ENCODE measurements at regions not wholly inside any gene's neighbourhood (a gene's known extent, or its start where the extent isn't known, plus 50 kb on each side); places are given as distances from the start of the nearest gene placed in this dataset.

- TF ChIP-seq PATZ1 (CRISPR knock-in tag; IDR thresholded peaks at IDR 0.05; ENCODE audit: borderline replicate concordance) = no peak
- TF ChIP-seq ZFP3 (CRISPR knock-in tag; IDR thresholded peaks at IDR 0.05) = no peak
- TF ChIP-seq ZNF70 (CRISPR knock-in tag; IDR thresholded peaks at IDR 0.05) = no peak
- TF ChIP-seq ZNF565 (CRISPR knock-in tag; conservative IDR thresholded peaks at IDR 0.05; ENCODE audit: low read depth) = no peak
- TF ChIP-seq POU6F1 (CRISPR knock-in tag; IDR thresholded peaks at IDR 0.05; ENCODE audit: borderline replicate concordance, low read depth) = no peak
- no peak for TF ChIP-seq ZNF8 (CRISPR knock-in tag; IDR thresholded peaks at IDR 0.05)
- TF ChIP-seq ZFP30 (CRISPR knock-in tag; IDR thresholded peaks at IDR 0.05) = no peak
- TF ChIP-seq ZC3H10 (CRISPR knock-in tag; IDR thresholded peaks at IDR 0.05) = no peak
- TF ChIP-seq CREB5 (CRISPR knock-in tag; IDR thresholded peaks at IDR 0.05; ENCODE audit: low read depth) = no peak
These were observed 208.5 kb downstream of the FOXG1 start for GRCh38 chr14:28975084-28975483.
